ENCODE measurements at regions not wholly inside any gene's neighbourhood (a gene's known extent, or its start where the extent isn't known, plus 50 kb on each side); places are given as distances from the start of the nearest gene placed in this dataset.

DNA sequence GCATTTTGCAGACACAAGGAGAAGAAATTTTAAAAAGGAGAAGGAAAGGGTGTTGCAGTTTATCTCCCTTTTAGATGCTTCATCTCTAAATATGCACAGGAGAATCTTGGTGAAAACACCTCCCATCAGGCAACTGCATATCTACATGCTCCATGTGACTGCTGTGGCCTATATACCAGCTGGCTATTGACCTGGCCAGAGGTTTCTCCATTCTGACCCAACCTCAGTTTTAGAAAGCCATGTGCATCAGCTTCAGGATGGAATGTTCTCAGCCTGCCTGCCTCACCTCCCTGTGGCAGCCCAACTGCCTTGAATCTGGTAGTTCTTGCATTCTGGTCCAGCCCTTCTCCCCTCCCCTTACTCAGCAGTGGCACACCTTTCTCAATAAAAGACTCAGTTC lies 1958.8 kb upstream of the CELF4 start:
- DNase-seq = no peak

DNA sequence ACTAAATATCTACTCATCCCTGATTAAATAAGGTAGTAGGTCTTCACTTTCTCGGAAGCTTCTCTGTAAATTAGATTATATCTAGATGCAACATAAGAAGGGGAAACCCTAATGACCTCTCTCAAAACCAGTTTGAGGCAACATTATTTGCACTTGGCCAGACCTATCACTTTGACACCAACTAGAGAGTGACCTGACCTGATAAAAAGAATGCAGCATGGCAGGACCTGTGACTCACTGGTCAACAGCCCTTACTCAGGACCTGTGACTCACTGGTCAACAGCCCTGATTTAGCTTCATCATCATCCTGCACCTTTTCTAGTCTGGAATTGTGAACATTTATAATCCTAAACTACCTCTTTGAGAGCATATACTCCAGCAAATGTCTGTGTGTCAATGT lies 1957.7 kb upstream of the CELF4 start:
- DNase-seq = no peak

DNA sequence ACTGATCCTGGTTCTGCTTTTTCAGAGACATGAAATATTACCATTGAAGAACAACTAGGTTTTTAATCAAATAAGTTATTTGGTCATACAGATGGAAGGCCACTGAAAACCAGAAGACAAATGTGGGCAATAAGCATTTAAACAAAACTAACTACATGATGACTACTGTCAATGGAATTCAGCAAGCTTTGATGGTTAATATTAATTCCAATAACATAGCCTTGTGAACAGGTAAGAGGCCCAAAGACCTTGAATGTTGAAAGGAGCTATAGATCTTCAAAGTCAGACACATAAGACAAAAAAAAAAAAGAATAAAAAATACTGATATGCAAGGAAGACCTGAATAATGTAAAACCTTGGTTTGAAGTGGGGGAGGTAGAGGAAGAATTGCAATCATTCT lies 1955.6 kb upstream of the CELF4 start:
- no peak for DNase-seq

DNA sequence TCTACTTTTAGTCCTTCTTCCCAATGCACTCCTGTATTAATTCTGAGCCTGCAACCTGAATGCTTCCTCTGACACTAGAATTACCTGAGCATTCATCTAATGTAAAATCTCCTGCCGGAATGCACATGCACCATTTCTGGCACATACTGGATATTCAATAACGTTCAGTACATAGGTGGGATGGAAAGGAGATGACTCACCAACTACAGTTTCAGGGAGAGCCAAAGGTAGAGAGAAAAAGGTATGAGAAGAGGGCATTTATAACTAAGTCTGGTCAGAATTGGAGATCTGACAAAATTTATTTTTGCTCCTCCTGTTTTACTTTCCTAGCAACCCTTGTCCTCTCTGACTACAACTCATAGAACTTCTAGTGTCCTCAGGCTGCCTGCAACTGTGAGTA lies 1954.1 kb upstream of the CELF4 start:
- no peak for DNase-seq

DNA sequence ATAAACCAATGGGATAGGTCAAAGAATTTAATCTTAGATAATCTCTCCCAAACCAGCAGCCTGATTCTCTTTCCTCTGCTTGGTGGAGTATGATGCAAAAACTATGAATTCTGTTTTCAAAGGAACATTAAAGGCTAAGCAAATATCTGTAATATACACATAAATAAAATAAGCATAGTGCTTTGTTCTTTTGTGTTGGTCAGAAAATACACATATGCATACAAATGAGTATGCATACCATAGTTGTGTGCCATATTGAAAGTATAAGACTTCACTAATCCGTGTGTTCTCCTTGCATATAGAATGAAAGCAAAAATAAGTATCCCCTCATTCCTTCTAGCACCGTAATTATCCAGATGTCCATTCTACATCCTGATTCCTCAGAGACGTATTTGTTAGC lies 1949.7 kb upstream of the CELF4 start:
- DNase-seq = no peak

DNA sequence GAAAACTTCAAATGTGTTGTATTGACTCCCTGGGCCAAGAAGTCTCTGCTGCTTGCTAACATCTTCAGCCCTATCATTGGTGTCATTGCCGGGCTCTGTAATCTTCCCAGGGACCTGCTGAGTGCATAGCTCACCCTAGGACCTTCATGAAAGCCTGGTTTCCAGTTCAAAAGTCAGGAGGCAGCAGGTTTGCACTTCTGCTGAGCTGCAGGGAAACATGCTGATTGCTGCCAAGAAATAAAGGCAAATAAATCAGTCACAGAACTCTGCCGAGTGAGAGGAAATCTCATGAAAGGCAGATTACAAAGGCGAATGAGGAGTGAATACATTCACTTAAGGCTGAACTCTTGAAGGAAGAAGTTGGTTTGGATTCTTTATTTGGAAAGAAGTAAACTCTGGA lies 1947.6 kb upstream of the CELF4 start:
- DNase-seq = no peak

DNA sequence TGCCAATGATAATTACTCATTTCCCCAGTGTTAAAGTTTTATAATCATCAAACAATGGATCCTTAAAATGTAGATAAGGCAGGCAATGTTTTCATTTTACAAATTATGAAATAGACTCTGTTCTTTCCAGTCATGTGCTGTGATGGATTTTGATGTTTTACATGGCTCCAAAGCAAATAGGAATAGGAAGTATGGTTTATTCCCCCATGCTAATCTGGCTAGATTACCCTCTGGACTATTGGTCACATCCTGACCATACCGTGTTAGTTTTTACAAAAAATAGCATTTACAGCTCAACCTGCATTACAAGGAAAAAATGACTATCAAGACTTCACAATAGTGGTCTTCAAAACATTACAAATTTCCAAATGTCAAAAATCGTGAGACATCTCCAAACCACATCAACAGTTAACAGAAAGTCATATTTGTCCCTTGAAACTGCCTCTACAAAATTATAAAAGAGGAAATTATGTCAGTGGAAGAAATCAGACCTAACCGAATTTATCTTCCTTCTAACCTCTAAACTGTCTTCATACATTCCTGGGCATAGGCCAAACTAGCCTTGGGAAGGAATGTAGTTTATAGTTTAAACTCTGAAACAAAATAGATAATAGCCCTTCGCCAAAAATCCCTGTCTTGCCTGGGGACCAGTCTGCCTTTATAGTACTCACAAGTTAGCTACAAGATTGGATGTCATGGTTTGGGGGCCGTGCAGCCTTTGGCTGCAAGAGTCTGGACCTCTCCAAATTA lies 1941.2 kb upstream of the CELF4 start:
- no peak for DNase-seq

DNA sequence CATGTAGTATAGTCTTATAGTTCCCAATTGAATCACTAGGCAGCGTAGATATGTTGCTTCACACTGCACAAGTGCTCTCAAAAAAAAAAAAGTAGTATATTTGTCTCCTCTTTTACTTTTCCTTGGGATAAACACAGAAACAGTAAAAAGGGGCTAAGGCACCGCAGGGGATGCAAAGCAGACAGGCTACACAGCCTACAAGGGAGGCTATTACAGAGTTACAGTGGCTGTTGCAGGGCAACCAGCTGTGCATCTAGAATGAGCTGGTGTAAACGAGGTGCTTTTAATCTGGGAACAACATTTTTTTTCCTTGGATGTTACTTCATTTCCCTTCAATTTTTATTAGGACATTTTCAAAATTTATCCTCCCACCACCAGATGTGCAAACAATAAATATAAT lies 1934.7 kb upstream of the CELF4 start:
- DNase-seq = no peak

DNA sequence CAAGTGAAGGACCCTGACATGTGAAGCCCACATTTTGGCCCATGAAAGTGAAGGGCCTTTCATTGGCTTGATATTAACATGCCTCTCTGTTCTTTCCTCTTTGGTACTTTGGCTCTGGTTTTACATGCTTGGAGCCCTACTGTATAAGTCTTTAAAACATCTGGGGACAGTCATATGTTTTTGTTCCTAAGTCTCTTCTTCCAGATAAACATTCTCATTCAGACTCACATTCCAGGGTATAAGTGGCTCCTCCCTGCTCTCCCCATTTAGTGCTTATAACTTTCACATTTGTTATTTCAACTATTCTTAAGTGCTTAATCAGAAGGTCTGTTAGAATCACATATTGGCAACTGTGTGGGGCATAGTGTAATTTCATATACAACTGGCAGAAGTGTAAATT lies 1932.2 kb upstream of the CELF4 start:
- no peak for DNase-seq

DNA sequence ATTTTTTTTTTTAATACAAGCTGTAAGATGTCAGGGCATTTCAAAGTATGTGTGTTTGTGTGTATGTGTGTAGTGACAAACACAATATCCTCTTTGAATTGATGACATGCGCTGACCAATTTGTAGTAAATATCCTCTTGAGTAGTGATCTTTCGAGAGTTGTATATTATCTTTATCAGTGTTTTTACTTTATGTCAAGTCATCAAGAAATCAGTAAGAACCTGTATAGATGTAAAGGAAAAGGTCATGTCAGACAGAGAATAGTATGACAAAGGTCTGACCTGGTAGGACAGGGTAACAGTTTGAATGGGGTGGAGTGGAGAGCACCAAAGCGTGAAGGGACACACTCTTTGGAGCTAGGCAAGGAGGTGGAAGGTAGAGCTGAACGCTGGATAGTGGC lies 1931.4 kb upstream of the CELF4 start:
- DNase-seq = no peak

DNA sequence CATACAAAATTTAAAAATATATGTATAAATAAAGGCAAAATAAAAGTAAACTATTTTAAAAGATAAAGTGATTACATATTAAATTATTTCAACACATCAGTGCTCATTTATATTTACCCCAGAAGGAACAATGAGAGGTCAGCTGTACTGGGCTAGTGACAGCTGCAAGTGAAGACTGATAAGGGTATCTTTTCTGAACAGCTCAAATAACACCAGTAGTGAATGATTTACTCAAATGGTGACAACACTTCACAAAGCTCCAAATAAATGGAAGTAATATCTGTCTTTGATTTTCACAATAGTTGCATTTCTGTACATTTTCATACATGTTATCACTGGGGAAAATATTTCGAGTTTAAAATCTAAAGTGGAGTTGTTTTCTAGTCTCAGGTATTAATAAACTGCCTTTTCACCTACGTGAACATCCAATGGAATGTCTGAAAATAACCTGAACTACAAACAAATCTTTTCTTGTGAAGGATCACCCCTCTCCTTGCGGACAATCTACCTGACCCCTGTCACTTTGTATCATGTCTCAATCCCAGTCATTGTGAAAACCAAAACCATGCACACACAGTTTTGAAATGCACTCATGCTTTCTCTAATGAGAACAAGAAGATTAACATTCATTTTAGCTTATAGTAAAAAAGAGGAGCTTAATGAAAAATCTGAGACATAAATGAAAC lies 1928.8 kb upstream of the CELF4 start:
- no peak for DNase-seq

DNA sequence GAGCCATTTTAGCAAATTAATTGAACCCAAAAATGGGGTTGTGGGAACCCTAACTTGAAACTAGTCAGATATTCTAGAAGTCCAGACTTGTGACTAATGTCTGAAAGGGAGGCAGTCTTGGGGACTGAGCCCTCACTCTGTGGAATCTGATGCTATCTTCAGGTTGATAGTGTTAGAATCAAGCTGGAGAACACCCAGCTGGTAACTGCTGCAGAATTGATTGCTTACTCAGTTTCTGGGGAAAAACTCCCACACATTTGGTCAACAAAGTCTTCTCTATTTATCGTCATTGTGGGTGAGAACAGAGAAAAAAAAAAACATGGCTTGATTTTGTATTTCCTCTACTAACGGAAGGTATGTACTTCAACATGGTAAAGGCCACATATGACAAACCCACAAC lies 1925.8 kb upstream of the CELF4 start:
- DNase-seq = no peak

DNA sequence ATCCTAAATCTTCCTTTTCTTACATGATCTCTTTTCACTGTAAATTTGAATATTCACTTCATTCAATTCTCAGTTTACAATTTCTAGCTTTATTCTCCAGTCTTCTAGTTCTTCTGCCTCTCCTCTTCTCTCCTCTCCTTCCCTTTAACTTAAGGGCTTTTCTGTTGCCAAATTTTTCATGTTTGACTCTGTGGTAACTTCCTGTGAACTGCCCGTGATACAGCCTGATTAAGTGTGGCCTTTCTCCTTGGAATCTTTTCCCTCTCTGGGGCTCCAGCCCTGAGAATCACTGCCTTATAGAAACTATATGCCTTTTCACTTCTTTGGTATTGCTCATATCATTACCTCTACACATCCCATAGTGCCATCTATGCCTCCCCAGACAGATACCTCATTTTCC lies 1923.8 kb upstream of the CELF4 start:
- no peak for DNase-seq

DNA sequence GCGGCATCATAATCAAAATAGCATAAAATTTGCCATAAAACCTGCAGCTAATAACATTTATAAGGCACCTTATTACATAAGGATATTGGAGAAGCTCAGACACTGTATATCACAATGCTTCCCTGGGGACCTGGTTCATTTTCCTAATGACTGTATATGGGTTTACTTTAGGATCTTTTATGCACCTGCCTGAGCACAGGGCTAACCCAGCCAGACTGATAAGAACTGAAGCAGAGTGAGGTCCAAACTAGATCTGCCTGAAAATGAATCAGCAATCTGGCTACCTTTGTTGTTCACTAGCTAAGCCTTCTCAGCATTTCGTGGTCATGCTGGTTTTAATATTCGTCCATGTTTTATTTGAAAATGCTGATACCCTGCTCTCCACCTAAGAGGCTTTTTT lies 1922.3 kb upstream of the CELF4 start:
- DNase-seq = no peak

DNA sequence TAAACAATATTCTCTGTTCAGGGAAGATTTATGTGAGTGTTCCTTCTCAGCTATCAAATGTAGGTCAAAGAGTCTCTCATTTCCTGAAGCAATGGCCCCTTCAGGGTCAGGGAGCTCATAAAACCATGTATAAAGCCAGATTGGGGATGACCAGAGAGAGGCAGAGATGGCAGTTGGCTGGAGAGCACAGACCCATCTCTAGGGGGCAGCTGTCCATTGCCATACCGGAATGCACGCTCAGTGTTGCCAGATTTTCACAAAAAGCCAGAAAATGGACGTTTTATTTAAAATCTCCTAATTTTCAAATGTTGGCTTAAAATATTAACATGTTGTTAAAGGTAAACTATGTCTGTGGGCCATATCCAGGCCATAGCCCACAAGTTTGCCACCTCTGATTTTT lies 1920.7 kb upstream of the CELF4 start:
- DNase-seq = no peak

DNA sequence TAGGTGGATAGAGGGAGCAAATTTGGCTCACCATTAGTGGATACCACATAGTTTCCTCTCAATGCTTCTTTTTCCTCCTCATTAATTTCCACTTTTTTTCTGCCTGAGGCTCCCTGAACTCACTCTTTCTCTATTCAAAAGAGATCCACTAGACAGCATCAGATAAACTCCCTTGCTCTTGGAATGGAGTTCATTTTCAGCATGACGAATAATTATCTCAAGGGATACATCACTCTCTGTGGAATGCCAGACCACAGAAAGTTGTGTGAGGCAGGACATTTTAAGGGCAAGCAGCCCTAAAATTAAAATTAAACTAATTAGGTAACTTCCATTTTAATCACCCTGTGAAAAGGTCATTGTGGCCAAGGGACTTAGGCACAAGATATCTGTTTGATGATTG lies 1920.1 kb upstream of the CELF4 start:
- DNase-seq = no peak

DNA sequence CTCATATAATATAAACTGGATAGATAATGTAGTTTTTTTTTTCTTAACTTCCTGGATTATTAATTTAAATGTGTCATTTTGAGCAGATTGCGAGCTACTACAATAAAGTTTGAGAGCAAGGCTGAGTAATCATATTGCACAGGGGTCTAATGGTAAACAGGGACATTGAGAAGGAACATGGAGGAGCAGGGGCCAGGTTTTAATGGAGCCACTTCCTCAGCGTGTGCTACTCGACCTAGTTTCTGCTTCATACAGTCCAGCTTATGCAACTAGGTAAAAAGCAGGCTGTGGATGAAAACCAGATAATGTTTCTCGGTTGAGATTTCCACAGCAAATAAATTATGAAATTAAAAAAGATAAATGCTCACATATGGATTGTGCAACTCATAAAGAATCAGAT lies 1915.7 kb upstream of the CELF4 start:
- no peak for DNase-seq

DNA sequence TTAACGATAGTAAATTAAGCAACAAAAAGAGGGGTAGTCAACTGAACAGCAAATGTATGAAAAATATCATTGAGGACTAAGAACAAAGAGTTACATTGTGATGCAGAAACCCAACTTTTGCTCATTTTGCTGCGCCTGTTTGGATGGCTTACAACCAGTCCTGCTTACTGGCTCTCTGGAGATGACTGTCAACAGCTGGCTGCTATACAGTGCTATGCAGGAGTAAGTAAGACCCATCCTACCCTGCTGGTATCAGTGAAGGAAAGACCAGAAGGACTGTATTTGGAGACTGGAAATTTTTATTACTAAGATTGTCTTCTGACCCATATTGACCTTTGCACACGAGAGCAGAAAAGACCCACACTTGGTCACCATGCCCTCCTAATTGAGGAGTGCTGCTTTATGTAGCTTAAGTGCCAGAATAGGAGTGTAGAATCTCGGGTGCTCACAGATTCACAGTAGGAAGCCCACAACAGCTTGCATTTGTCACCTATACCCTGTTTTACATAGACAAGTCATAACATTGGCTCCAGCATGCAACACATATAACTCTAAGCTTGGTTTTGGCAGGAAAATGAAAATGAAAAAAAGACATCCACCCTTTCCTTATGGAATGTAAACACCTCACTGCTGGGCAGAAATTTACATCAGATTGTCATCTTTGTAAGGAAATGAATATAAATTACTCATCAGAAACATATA lies 1915.0 kb upstream of the CELF4 start:
- no peak for DNase-seq

DNA sequence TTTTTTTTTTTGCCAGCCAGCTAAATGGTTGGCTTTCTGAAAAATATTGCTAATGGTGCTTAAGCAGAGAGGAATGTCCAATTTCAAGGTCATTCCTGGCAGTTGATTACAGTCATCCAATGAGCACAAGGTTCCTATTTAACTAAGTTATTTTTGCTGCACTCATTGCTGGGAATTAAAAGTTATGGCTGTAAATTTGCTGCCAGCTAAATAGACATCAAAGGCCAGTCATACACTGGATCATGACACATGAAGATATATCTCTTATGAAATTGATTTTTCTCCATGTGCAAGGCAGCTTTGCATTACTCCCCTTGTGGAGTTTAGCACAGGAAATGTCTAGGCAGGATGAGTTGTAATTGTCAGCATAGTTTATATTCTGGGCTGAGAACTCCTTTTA lies 1898.4 kb upstream of the CELF4 start:
- DNase-seq = no peak

DNA sequence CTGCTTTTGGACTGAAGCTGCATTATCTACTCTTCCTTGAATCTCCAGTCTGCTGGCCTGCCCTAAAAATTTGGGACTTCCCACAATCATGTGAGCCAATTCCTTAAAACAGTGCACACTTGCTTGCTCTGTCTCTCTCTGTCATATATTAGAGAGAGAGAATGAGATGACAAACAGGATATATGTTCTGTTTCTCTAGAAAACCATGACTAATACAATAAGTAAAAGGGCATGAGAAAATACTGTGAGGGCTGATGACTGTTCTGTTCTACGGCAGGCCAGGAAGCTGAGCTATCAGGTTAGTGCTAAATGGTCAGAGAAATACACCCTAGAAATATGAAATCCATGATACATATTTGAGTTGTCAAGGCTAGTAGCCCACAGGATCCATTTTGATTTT lies 1896.8 kb upstream of the CELF4 start:
- DNase-seq = no peak

DNA sequence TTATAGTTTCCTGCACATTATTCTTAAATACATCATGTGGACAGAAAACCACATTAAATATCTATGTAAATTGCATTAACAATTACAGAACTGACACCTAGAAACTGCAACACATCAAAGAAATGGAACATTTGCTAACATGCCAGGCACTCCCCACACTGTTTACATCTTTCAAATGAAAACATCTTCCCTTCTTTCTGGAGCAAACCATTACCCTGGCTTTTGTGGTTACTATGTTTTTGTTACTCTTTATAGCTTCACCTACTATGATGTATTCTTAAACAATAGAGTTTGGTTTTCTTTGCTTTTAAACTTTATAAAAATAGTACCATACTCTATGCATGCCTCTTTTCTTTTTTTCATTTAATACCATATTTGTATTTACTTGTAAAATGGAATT lies 1894.5 kb upstream of the CELF4 start:
- DNase-seq = no peak

DNA sequence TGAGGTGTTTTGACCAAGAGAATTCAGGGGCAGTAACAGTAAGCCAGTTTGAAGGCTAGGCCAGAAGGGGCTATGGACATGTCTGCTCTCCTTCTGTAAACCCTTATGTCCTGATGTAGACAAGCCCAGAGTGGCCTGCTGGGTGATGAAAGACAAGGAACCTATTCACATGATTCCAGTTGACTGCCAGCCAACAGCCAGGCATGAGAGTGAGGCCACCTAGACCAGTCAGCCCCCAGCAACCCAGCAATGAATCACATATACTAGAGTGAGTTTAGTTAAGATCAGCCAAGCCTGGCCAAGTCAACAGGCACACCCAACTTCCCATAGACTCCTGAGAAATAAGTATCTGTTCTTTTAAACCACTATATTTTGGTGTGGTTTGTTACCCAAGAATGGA lies 1889.7 kb upstream of the CELF4 start:
- no peak for DNase-seq

DNA sequence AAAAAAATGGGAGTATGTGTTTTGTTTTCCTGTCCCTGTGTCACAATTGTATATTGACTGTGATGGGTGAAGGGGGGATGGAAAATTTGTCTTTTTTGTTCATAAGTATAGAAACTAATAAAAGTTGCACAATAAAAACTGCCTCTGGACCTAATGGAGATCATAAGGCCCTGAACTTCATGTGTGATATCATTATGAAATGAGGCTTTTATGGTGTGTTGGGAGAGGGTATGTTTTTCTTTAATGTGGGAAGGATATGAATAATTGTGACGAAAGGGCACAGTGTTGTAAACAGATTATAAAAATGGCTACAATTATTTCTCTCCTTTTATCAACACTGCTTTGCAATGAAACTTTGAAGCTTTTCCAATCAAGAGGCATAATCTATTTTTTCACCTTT lies 1889.3 kb upstream of the CELF4 start:
- DNase-seq = no peak

DNA sequence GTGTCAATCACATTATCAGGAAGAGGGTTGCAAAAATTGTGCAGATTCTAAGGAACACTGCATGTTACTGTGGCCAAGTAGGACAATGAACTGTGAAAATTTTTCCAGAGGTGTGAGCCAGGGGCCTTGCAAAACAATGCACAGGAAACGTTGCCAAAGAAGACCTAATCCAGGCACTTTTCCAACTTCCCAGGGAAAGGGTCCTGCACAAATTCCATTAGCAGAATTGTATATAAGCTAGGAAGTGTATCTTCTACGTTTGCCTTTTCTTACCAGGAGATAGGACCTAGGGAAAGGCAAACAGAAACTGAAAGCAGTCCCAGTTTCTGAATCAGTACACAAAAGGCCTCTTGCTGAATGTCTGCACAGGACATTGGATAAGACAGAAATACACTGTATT lies 1888.3 kb upstream of the CELF4 start:
- DNase-seq = no peak

Measured in cerebellar nuclear complex (tissue), 1 donor.